HEK293 (cell line): ENCODE measurements at regions not wholly inside any gene's neighbourhood (a gene's known extent, or its start where the extent isn't known, plus 50 kb on each side); places are given as distances from the start of the nearest gene placed in this dataset.

Experiments used
- GFI1B ChIP-seq: fragments of 450-650 bp; formaldehyde crosslinking; IDR thresholded peaks from 2 replicates; pipeline ENCODE4 v1.5.1; 2016; ENCODE audit warnings: missing biosample characterization, missing genetic modification characterization
- ZBTB8A ChIP-seq: fragments of 450-650 bp; formaldehyde crosslinking; IDR thresholded peaks from 2 replicates; pipeline ENCODE4 v1.5.1; 2016; ENCODE audit warnings: missing biosample characterization, missing genetic modification characterization
- ZNF350 ChIP-seq: fragments of 450-650 bp; formaldehyde crosslinking; IDR thresholded peaks from 2 replicates; pipeline ENCODE4 v1.5.0; 2017; ENCODE audit warnings: missing biosample characterization, mild to moderate bottlenecking, missing genetic modification characterization
- ZNF560 ChIP-seq: fragments of 450-650 bp; formaldehyde crosslinking; IDR thresholded peaks from 2 replicates; pipeline ENCODE4 v1.5.1; 2017; ENCODE audit warnings: missing biosample characterization, missing genetic modification characterization, borderline replicate concordance
- ZNF600 ChIP-seq: fragments of 450-650 bp; formaldehyde crosslinking; IDR thresholded peaks from 2 replicates; pipeline ENCODE4 v1.5.1; 2016; ENCODE audit warnings: missing biosample characterization, missing genetic modification characterization
- TF ChIP-seq, protein P1 (sequence below): fragments of 450-650 bp; formaldehyde crosslinking; IDR thresholded peaks from 2 replicates; pipeline ENCODE4 v1.5.1; 2016; ENCODE audit warnings: missing biosample characterization, missing genetic modification characterization
- TF ChIP-seq, protein P2 (sequence below): fragments of 450-650 bp; formaldehyde crosslinking; IDR thresholded peaks from 2 replicates; pipeline ENCODE4 v1.5.1; 2016; ENCODE audit warnings: missing biosample characterization, missing genetic modification characterization, low read depth
- TF ChIP-seq, protein P3 (sequence below): fragments of 450-650 bp; formaldehyde crosslinking; IDR thresholded peaks from 2 replicates; pipeline ENCODE4 v1.5.1; 2016; ENCODE audit warnings: missing biosample characterization, missing genetic modification characterization
- TF ChIP-seq, protein P4 (sequence below): fragments of 450-650 bp; formaldehyde crosslinking; IDR thresholded peaks from 2 replicates; pipeline ENCODE4 v1.5.1; 2016; ENCODE audit warnings: missing biosample characterization, missing genetic modification characterization

DNA sequence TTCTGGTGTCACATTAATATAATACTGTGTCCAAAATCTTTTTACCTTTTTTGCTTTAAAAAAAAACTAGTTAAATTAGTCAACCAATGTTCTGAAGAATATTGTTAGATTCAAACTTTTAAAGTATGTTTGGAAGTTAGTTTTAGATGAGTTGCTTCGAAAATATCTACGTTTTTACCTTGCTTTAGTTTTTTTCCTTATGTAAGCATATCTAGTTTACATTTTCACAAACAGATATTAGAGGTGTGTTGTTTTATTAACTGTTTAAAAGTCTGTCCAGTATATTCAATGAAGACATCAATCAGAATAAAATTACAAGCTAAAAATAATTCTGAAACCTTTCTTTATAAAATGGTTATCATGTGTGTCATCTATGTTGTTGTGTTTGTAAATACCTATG, 375.0 kb upstream of the BTBD3 start:
- TF ChIP-seq, protein P1, sequence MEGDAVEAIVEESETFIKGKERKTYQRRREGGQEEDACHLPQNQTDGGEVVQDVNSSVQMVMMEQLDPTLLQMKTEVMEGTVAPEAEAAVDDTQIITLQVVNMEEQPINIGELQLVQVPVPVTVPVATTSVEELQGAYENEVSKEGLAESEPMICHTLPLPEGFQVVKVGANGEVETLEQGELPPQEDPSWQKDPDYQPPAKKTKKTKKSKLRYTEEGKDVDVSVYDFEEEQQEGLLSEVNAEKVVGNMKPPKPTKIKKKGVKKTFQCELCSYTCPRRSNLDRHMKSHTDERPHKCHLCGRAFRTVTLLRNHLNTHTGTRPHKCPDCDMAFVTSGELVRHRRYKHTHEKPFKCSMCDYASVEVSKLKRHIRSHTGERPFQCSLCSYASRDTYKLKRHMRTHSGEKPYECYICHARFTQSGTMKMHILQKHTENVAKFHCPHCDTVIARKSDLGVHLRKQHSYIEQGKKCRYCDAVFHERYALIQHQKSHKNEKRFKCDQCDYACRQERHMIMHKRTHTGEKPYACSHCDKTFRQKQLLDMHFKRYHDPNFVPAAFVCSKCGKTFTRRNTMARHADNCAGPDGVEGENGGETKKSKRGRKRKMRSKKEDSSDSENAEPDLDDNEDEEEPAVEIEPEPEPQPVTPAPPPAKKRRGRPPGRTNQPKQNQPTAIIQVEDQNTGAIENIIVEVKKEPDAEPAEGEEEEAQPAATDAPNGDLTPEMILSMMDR (tag by site-specific recombination), result no peak
- TF ChIP-seq ZNF600 (tag by site-specific recombination) (no peak), ZBTB8A (tag by site-specific recombination) (no peak), ZNF350 (tag by site-specific recombination) (no peak), ZNF560 (tag by site-specific recombination) (no peak), GFI1B (tag by site-specific recombination) (no peak)
- TF ChIP-seq, protein P2, sequence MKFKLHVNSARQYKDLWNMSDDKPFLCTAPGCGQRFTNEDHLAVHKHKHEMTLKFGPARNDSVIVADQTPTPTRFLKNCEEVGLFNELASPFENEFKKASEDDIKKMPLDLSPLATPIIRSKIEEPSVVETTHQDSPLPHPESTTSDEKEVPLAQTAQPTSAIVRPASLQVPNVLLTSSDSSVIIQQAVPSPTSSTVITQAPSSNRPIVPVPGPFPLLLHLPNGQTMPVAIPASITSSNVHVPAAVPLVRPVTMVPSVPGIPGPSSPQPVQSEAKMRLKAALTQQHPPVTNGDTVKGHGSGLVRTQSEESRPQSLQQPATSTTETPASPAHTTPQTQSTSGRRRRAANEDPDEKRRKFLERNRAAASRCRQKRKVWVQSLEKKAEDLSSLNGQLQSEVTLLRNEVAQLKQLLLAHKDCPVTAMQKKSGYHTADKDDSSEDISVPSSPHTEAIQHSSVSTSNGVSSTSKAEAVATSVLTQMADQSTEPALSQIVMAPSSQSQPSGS, result no peak
- TF ChIP-seq, protein P3, sequence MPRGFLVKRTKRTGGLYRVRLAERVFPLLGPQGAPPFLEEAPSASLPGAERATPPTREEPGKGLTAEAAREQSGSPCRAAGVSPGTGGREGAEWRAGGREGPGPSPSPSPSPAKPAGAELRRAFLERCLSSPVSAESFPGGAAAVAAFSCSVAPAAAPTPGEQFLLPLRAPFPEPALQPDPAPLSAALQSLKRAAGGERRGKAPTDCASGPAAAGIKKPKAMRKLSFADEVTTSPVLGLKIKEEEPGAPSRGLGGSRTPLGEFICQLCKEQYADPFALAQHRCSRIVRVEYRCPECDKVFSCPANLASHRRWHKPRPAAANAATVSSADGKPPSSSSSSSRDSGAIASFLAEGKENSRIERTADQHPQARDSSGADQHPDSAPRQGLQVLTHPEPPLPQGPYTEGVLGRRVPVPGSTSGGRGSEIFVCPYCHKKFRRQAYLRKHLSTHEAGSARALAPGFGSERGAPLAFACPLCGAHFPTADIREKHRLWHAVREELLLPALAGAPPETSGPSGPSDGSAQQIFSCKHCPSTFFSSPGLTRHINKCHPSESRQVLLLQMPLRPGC (tag by site-specific recombination), result no peak
- TF ChIP-seq, protein P4, sequence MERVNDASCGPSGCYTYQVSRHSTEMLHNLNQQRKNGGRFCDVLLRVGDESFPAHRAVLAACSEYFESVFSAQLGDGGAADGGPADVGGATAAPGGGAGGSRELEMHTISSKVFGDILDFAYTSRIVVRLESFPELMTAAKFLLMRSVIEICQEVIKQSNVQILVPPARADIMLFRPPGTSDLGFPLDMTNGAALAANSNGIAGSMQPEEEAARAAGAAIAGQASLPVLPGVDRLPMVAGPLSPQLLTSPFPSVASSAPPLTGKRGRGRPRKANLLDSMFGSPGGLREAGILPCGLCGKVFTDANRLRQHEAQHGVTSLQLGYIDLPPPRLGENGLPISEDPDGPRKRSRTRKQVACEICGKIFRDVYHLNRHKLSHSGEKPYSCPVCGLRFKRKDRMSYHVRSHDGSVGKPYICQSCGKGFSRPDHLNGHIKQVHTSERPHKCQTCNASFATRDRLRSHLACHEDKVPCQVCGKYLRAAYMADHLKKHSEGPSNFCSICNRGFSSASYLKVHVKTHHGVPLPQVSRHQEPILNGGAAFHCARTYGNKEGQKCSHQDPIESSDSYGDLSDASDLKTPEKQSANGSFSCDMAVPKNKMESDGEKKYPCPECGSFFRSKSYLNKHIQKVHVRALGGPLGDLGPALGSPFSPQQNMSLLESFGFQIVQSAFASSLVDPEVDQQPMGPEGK (tag by site-specific recombination), result no peak
